GM18505 (cell line): ENCODE measurements at regions not wholly inside any gene's neighbourhood (a gene's known extent, or its start where the extent isn't known, plus 50 kb on each side); places are given as distances from the start of the nearest gene placed in this dataset.
"Not testable (repeated sequence)": the region's sequence is repeated elsewhere in the genome, so short reads cannot be mapped to it uniquely, and the experiment has no call there.

ENCODE experiments used
- ATAC-seq: cut with Tn5 transposase; IDR thresholded peaks from one replicate; pipeline ENCODE4 v1.9.1; 2021; ENCODE audit not compliant: unreplicated experiment
- POLR2A ChIP-seq: IDR thresholded peaks from 4 replicates; pipeline ENCODE4 v1.6.1; 2011; ENCODE audit warnings: borderline replicate concordance; ENCODE audit not compliant: insufficient read depth, insufficient read length; ENCODE audit errors: extremely low read depth

DNA sequence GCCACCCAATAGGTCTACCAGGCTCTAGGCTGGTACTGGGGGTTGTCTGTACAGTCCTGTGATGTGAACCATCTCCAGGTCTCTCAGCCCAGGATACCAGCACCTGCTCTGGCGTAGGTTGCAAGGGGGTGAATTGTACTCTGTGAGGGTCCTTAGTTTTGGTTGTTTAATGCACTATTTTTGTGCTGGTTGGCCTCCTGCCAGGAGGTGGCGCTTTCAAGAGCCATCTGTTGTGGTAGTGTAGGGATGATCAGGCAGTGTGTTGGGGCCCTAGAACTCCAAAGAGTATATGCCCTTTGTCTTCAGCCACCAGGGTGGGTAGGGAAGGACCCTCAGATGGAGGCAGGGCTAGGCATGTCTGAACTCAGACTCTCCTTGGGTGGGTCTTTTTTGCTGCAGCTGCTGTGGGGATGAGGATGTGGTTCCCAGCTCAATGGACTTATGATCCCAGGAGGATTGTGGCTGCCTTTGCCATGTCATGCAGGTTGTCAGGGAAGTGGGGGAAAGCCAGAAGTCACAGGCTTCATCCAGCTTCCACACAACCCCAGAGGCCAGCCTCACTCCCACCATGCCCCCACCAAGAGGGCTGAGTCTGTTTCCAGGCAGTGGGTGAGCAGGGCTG is 301.8 kb upstream of the CHRM3 start:
- TF ChIP-seq POLR2A, result no peak
- ATAC-seq, result no peak

DNA sequence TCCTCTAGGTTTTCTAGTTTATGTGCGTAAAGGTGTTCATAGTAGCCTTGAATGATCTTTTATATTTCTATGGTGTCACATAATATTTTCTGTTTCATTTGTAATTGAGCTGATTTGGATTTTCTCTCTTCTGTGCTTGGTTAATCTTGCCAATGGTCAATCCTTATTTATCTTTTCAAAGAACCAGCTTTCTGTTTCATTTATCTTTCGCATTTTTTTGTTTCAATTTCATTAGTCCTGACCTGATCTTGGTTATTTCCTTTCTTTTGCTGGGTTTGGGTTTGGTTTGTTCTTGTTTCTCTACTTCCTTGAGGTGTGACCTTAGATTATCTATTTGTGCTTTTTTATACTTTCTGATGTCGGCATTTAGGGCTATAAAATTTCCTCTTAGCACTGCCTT is 304.4 kb upstream of the CHRM3 start:
- not testable (repeated sequence) for ATAC-seq

DNA sequence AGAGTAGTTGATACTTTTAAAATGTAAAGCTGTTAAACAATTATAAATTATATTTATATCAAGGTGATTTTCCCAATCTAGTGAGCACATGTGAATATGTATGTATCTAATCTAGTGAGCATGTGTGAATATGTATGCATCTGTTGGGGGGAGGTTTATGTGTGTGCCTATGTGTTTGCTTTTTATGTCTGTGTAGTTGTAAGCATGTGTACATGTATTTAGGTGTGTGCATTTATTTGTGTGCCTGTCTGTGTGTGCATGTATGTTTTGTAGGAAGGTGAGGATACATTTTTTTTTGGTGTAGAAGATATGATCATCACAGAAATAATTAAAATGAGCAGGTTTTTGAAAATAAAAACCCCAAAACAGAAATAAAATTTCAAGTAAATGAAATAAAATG is 318.9 kb upstream of the CHRM3 start:
- TF ChIP-seq POLR2A, result no peak
- no peak for ATAC-seq

DNA sequence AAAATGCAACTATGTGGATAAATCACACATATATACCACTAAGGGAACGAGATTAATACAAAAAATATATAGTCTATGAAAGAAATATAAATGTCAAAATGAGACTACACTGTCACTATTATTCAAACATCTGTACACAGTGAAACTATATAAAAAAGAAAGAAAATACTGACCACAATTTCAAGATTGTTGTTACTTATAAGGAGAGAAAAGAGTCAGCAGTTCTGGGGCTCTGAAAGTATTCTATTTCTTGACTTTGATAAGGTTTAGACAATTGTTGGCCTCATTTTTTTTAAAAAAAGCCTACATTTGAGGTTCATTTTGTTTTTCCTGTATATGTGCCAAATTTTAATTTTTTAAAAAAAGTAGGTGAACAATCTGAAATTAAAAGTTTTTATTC is 319.3 kb upstream of the CHRM3 start:
- no peak for ATAC-seq
- no peak for TF ChIP-seq POLR2A

DNA sequence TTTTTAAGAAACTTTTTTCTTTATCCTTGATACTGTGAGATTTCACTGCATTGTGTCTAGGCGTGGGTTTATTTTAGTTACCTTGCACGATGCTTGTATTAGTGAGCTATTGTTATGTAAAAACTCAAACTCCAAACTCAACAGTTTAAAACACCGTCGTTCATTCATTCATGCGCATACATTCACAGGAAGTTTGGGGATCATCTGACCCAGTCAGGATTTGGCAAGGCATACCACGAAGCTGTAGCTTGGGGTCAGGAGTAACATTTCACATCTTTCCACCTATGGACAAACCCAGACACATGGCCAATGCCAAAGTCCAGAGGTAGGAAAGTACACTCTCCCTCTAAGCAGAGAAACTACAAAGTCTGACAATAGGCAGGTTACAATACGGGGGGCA is 324.6 kb upstream of the CHRM3 start:
- ATAC-seq, result no peak
- no peak for TF ChIP-seq POLR2A

DNA sequence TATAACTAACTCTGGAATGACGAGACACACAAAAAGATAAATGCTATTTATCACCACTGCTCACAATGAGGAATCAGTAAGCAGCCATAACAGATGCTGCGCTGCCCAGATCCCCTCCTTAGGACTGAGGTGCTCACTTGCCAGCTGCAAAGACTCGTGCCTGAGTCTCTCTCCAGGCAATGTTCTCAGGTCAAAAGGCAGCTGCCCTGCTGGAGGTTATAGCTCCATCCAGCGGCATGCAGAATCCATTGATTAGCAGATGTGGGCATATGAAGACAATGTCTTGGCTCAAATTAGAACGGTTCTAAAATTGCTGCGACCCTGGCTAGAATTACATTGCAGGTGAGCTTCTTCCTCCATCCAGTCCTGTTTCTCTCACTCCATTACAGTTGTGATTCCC is 328.2 kb upstream of the CHRM3 start:
- no peak for TF ChIP-seq POLR2A
- no peak for ATAC-seq

DNA sequence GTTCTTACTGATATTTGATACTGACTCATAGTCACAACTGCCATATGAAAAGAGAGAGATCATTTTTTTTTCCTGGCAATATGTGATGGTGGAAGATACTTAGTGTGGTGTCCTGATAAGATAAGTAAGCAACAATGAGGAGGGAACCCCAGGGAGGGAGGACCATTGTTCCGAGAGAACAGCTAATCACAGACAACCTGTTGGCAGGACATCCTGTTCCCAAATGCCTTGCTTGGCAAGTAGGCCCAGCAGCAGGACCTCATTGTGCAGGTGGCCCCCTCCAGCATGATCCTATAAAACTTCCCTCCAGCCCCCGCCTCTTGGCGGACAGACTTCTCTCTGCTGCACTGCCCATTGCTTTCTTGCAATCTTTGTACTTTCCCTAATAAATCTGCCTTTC is 329.4 kb upstream of the CHRM3 start:
- TF ChIP-seq POLR2A, result no peak
- ATAC-seq, result no peak

DNA sequence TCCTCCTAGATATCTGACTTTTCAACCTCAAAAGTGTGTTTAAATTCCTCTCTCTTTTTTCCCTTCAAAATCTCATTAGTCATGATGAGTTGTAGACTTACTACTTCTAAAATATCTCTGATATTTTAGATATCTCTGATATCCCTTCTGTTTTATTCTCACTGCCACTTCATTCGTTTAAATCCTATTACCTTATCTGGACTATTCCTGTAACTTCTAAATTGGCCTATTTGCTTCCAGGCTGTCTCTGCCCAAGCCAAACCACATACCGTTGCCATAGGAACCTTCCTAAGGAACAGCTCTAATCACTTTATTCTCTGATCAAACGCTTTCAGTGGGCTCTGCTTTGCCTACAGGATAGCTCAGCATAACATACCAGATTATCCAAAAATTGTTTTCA is 333.1 kb upstream of the CHRM3 start:
- no peak for TF ChIP-seq POLR2A
- ATAC-seq, result no peak

DNA sequence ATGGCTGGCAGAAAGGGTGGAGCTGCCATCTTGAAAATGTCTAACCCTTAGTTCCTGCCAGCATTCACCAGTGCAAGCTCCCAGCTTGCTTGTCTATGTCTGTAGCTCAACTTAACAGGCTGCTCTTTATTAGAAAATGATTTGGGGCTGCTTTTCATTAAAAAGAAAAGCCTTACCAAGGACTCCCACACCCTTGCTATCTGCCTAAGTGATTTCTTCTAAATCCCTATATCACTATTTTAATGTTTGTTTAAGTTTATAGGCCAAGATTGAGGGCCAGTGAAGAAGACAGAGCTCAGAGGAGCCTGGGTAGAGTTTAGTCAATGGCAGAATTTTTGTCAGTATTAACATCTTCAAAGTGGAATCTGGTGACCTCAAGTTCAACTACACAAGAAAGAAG is 336.8 kb upstream of the CHRM3 start:
- TF ChIP-seq POLR2A, result no peak
- ATAC-seq, result no peak

DNA sequence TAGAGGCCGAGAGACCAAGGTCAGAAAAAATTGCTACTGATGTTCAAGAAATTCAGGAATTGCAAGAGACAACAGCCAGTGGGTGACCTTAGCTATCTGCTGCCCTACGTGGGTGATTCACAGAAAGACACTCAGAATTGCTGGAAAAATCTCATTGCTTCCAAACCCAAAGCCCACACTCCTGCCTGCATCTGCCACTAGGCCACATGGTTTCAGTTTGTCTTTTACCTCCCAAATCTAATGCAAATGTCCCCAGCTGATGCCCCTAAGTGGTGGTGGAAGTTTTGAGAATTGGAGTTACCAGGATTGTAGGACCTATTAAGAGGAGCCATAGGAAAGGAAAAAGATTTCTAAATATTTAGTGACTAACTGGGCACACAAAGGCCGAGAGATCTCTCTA is 341.5 kb upstream of the CHRM3 start:
- no peak for ATAC-seq
- no peak for TF ChIP-seq POLR2A

DNA sequence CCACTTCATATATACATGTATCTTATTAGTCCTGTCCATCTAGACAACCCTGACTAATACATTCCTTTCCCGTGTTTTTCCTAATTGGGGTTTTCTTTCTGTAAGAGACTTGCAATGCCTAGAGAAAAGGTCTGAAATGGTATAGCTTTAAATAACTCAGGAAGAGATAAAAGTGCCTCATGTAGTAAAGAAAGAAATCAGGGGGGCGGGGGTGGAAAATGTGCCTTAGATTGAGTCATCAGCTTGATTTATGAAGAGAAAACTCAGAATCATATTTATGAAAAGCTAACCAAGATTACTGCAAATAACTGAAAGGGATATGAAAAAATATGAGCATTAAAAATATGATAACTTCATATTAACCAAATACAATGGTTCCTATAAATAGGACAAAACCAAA is 345.8 kb upstream of the CHRM3 start:
- no peak for TF ChIP-seq POLR2A
- ATAC-seq, result no peak

DNA sequence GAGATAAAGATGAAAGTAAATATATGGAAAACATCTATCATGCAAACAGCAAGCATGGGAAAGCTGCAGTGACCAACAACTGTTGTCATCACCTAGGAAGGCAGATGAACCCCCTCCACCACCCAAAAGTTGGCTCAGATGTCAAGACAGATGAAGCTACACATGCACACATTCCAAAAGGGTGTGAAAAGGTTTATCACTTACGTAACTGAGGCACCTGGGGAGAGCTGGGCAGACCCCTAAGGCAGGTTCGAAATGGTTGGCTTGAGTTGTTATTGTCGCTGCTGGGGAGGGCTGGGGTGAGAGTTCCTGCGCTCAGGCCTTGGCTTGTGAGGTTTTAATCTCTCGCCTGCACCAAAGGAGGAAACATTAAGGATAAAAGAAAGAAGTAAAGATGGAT is 355.1 kb upstream of the CHRM3 start:
- ATAC-seq, result no peak
- no peak for TF ChIP-seq POLR2A

DNA sequence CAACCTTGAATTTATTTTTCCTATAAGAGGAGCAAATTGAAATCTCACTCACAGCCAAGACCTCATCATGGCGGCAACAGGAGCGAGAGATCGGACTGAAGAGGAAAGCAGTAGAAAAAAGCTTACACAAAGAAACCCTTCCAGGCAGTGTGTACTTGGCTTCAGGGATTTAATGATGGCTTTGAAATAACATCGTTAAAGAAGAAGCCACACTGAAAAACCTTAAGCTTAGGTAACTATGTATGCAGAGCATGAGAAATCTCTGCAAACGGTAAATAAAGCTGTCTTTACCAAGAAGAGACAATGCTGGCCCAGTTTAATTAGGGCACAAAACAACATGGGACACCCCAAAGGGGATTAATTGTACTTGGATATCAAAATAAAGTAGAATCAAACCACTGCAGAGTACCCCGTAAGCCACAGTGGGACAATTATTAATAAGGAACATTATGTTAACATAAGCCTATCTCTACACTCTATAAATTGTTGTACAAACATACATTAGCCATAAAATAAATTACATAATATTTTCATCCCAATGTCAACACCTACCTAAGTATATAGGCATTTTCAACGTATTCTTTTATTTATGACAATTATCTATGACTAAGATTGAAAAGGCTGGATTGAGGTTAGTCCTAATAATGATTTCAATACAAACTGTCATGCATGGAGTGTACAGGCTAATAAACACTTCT is 360.2 kb upstream of the CHRM3 start:
- no peak for TF ChIP-seq POLR2A

DNA sequence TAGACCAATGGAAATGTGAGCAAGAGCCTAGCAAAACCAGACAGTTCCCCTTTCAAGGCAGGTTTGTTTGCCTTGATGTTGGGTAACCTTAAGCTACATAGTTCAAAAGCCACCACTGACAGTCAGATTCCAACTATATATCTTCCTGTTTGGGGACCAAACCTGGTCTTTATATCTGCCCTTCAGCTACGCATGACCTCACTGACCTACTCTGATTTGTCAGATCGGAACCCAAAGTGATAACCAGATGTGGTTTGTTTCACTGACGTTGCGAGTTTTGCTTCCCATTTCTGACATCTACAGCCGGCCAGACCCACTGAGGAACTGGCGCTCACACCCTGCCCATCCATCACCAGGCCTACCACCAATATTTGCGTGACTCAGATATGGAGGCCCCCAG is 361.1 kb upstream of the CHRM3 start:
- ATAC-seq, result no peak
- no peak for TF ChIP-seq POLR2A

More for the DNA sequence above, 360.2 kb upstream of the CHRM3 start:
- ATAC-seq, result no peak

DNA sequence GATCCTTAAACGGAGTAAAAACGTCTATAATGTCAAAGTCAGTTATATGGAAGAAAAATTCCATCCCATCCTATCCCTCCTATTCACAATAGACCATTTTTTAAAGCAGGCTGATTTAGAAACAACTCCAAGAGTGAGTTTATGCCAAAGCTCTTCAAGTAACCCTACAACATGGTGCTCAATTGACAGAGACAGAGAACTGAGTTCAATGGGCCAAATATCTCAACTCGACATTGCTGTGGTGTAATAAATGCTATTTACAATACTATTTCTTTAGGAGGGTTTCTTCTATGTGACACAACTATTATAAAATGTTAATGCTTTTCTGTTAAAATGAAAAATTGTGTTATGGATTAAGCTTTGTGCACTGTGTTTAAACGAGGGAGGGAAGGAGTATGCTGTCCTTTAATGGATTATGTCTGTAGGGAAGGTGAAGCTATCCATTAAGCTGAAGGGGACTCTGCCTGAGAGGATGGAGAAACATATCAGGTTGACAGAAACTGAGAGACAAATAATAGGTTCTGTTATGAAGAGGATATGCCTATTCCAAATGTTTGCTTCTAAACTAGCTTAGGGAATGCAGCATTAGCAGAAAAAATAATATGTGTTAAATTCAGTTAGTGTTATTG is 362.5 kb upstream of the CHRM3 start:
- no peak for TF ChIP-seq POLR2A
- ATAC-seq, result no peak

DNA sequence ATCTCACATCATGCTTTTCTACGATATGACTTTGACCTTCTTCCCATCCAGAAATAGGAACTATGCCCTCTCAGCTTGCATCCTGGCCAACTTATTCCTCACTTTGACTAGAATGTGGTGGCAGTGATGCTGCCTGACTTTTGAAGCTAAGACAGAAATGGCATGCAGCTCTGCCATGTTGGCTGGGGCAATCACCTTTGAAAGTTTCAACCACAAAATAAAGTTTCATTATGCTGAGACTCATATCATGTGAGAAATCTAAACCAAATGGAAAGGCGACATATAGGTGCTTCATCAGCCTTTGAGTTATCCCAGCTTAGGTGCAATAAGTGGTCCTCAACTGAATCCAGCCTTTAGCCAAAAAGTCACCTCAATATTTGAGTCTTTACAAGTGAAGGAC is 370.0 kb upstream of the CHRM3 start:
- ATAC-seq, result no peak
- no peak for TF ChIP-seq POLR2A
